IMR-90 (cell line): ENCODE measurements at regions not wholly inside any gene's neighbourhood (a gene's known extent, or its start where the extent isn't known, plus 50 kb on each side); places are given as distances from the start of the nearest gene placed in this dataset.

Experiments
- ATAC-seq: fragments of 200-7000 bp; cut with Tn5 transposase; 2 replicates; pipeline ENCODE4 v1.9.1; 2020; ENCODE audit warnings: low read depth, mild to moderate bottlenecking, moderate library complexity
- BruUV-seq: library from RNA; stranded (reverse); fragments of 400-500 nt; replicated peaks from 2 replicates; lab custom pipeline; 2021; lab: Mats Ljungman, UMichigan
- CTCF ChIA-PET: fragments of 300-600 bp; formaldehyde crosslinking; extraction: SDS; loops from one replicate; lab custom pipeline; 2021; ENCODE audit warnings: antibody characterized with exemption; lab: Yijun Ruan, JAX
- POLR2A ChIA-PET: fragments of 300-600 bp; sonication (Branson Sonifier 250); formaldehyde crosslinking; loops from one replicate; lab custom pipeline; 2022; ENCODE audit warnings: antibody characterized with exemption; ENCODE audit not compliant: unreplicated experiment; lab: Charles Lee
- DNase-seq: peaks from one replicate; pipeline ENCODE4 v3.0.0; 2013
- H2AFZ ChIP-seq: replicated peaks from 2 replicates; pipeline ENCODE3; 2013; ENCODE audit warnings: low read length, mild to moderate bottlenecking; ENCODE audit not compliant: poor library complexity
- H2AK5ac ChIP-seq: 2 replicates; pipeline ENCODE4 v1.6.1; 2013; ENCODE audit warnings: low read depth, low read length, inconsistent platforms
- H2AK9ac ChIP-seq: replicated peaks from 2 replicates; pipeline ENCODE3; 2013; ENCODE audit warnings: mild to moderate bottlenecking, low read depth, low read length, moderate library complexity; ENCODE audit not compliant: poor library complexity
- H2BK120ac ChIP-seq: 2 replicates; pipeline ENCODE4 v1.6.1; 2013; ENCODE audit warnings: low read depth, low read length, inconsistent platforms
- H2BK15ac ChIP-seq: 3 replicates; pipeline ENCODE4 v1.6.1; 2013; ENCODE audit warnings: low read depth, low read length, inconsistent platforms
- H2BK20ac ChIP-seq: 2 replicates; pipeline ENCODE4 v1.6.1; 2013; ENCODE audit warnings: low read depth, mild to moderate bottlenecking, inconsistent platforms, low read length, moderate library complexity
- H2BK5ac ChIP-seq: 2 replicates; pipeline ENCODE4 v1.6.1; 2013; ENCODE audit warnings: mild to moderate bottlenecking, low read depth, low read length, inconsistent platforms; ENCODE audit not compliant: poor library complexity, severe bottlenecking
- H3K14ac ChIP-seq: replicated peaks from 2 replicates; pipeline ENCODE4 v1.6.1; 2013; ENCODE audit warnings: low read depth, low read length, inconsistent platforms
- H3K18ac ChIP-seq: 2 replicates; pipeline ENCODE4 v1.6.1; 2013; ENCODE audit warnings: low read depth, low read length, control low read depth
- H3K23ac ChIP-seq: 2 replicates; pipeline ENCODE4 v1.6.1; 2013; ENCODE audit warnings: low read depth, low read length, inconsistent platforms
- H3K27ac ChIP-seq: 2 replicates; pipeline ENCODE4 v1.5.1; 2013; ENCODE audit warnings: mild to moderate bottlenecking, control low read depth, low read length; ENCODE audit not compliant: insufficient read depth
- H3K27me3 ChIP-seq: 2 replicates; pipeline ENCODE4 v1.6.1; 2013; ENCODE audit warnings: low read length; ENCODE audit not compliant: control insufficient read depth, insufficient read depth
- H3K36me3 ChIP-seq: 2 replicates; pipeline ENCODE4 v1.6.1; 2013; ENCODE audit warnings: low read length, mixed read lengths; ENCODE audit not compliant: control insufficient read depth, insufficient read depth
- H3K4ac ChIP-seq: 2 replicates; pipeline ENCODE4 v1.6.1; 2013; ENCODE audit warnings: low read depth, low read length, inconsistent platforms
- H3K4me1 ChIP-seq: 2 replicates; pipeline ENCODE4 v1.6.1; 2013; ENCODE audit warnings: low read length, mixed read lengths; ENCODE audit not compliant: control insufficient read depth, insufficient read depth
- H3K4me2 ChIP-seq: 2 replicates; pipeline ENCODE4 v1.6.1; 2013; ENCODE audit warnings: low read depth, mild to moderate bottlenecking, control low read depth, low read length, moderate library complexity
- H3K4me3 ChIP-seq: 2 replicates; pipeline ENCODE4 v1.5.1; 2013; ENCODE audit warnings: low read depth, mild to moderate bottlenecking, control low read depth, low read length, moderate library complexity; ENCODE audit not compliant: insufficient read depth
- H3K56ac ChIP-seq: 2 replicates; pipeline ENCODE4 v1.6.1; 2013; ENCODE audit warnings: low read length, inconsistent platforms; ENCODE audit not compliant: insufficient read depth; ENCODE audit errors: extremely low read depth
- H3K79me1 ChIP-seq, 2 experiments: 2 replicates each; pipeline ENCODE4 v1.6.1; 2013; ENCODE audit warnings: low read length in 2 of 2, inconsistent platforms in 1 of 2, low read depth in 1 of 2
- H3K9ac ChIP-seq: 2 replicates; pipeline ENCODE4 v1.6.1; 2013; ENCODE audit warnings: low read depth, low read length, control low read depth
- H3K9me1 ChIP-seq: 2 replicates; pipeline ENCODE4 v1.6.1; 2013; ENCODE audit warnings: low read length, inconsistent platforms; ENCODE audit not compliant: insufficient read depth
- H3K9me3 ChIP-seq: 2 replicates; pipeline ENCODE4 v1.6.1; 2013; ENCODE audit warnings: low read length; ENCODE audit not compliant: control insufficient read depth, insufficient read depth
- H4K20me1 ChIP-seq: 2 replicates; pipeline ENCODE4 v1.6.1; 2013; ENCODE audit warnings: low read length, inconsistent platforms; ENCODE audit not compliant: insufficient read depth
- H4K5ac ChIP-seq: 2 replicates; pipeline ENCODE4 v1.6.1; 2013; ENCODE audit warnings: mild to moderate bottlenecking, low read depth, low read length, control low read depth
- H4K8ac ChIP-seq, 2 experiments: 2 replicates each; pipeline ENCODE4 v1.6.1; 2013; ENCODE audit warnings: low read depth in 2 of 2, low read length in 2 of 2, control low read depth in 1 of 2, inconsistent platforms in 1 of 2
- H4K91ac ChIP-seq: 2 replicates; pipeline ENCODE4 v1.6.1; 2013; ENCODE audit warnings: low read depth, low read length, inconsistent platforms; ENCODE audit not compliant: insufficient read depth
- CHD1 ChIP-seq: IDR thresholded peaks from 2 replicates; pipeline ENCODE4 v1.6.1; 2012; ENCODE audit warnings: low read depth, low read length, improper control_type of control experiment
- RCOR1 ChIP-seq: IDR thresholded peaks from 2 replicates; pipeline ENCODE4 v1.6.1; 2012; ENCODE audit warnings: mild to moderate bottlenecking, low read length, improper control_type of control experiment; ENCODE audit not compliant: insufficient replicate concordance
- WGBS, 2 experiments: methylation state at CpG; one replicate each; pipeline versions ENCODE4 v1.1.5 to v1.1.7; 2013; ENCODE audit warnings: missing lambda C conversion rate in 2 of 2; ENCODE audit not compliant: insufficient read length in 1 of 2; ENCODE audit errors: extremely low coverage in 2 of 2; 5-methylcytosine and 5-hydroxymethylcytosine counted together
- dilution Hi-C: fragments of 300-500 bp; cut with HindIII; formaldehyde crosslinking; loops from one replicate; pipeline ENCODE4 v1.14.3; 2018; ENCODE audit warnings: low sequenced_read_pairs; ENCODE audit not compliant: unreplicated experiment
- in situ Hi-C: fragments of 300-500 bp; cut with MboI; formaldehyde crosslinking; loops from 3 replicates; pipeline ENCODE4 v1.14.3; 2019; ENCODE audit warnings: low sequenced_read_pairs, inconsistent platforms, mixed read lengths
- intact Hi-C: fragments of 100-400 bp; cut with micrococcal nuclease; formaldehyde crosslinking; loops from 2 replicates; pipeline ENCODE4 v1.10.0; 2022

DNA sequence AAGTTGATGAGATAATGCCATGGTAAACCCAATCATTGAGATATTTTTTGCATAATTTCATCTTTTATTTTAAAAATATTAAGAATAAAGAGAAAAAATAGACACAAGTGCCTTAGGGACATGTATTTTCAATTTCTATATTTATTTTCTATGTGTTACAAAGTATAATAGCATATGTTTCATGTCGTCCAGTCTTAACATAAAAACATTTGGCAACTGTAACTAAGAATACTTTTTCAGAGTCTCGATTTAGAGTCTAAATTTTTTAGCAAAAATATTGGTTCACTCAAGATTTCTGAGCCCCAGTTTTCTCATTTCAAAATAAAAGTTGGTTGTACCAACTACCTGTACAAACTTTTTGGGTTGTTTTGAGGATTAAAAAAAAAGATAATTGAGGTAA lies 511.4 kb upstream of the ZNF385D start:
- no peak for TF ChIP-seq RCOR1
- no peak for TF ChIP-seq CHD1
- no peaks in the 10 kb centered on the region for H3K4me1 ChIP-seq
- H2BK20ac ChIP-seq = no peak overlapping the region
- DNase-seq = no peak
- no peak overlapping the region for H2BK120ac ChIP-seq
- WGBS, 2 experiments = no CpG with 5 or more reads among the region's 2 CpGs
- no peaks in the 10 kb centered on the region for H3K36me3 ChIP-seq
- ATAC-seq = no peak
- POLR2A ChIA-PET = no interaction called here
- no peak overlapping the region for H3K27ac ChIP-seq
- H3K23ac ChIP-seq = no peak overlapping the region
- no peak overlapping the region for H2BK5ac ChIP-seq
- no peak overlapping the region for H2AK9ac ChIP-seq
- no peak overlapping the region for H3K4me3 ChIP-seq
- no peak overlapping the region for H3K4ac ChIP-seq
- dilution Hi-C loops = no loop called here
- no peaks in the 10 kb centered on the region for H3K27me3 ChIP-seq
- H3K79me1 ChIP-seq = no peaks in the 10 kb centered on the region
- H2AFZ ChIP-seq = no peak overlapping the region
- in situ Hi-C loops = no loop called here
- H3K9me3 ChIP-seq = no peaks in the 10 kb centered on the region
- H3K9me1 ChIP-seq = no peaks in the 10 kb centered on the region
- no peak overlapping the region for H3K56ac ChIP-seq
- H3K9ac ChIP-seq = no peak overlapping the region
- no peak overlapping the region for H4K91ac ChIP-seq
- H2AK5ac ChIP-seq = no peak overlapping the region
- H4K8ac ChIP-seq = no peak overlapping the region
- intact Hi-C loops = no loop called here
- no peak overlapping the region for H3K18ac ChIP-seq
- H4K5ac ChIP-seq = no peak overlapping the region
- H3K4me2 ChIP-seq = no peak overlapping the region
- no peak overlapping the region for H2BK15ac ChIP-seq
- no peak overlapping the region for H3K14ac ChIP-seq
- CTCF ChIA-PET = no interaction called here
- no TSS peak for BruUV-seq
- H4K20me1 ChIP-seq = no peaks in the 10 kb centered on the region
